Choroid plexus epithelial cell (primary cell): ENCODE measurements at regions not wholly inside any gene's neighbourhood (a gene's known extent, or its start where the extent isn't known, plus 50 kb on each side); places are given as distances from the start of the nearest gene placed in this dataset.

Experiments used
- DNase-seq: peaks from one replicate; pipeline ENCODE4 v3.0.0-alpha.2; 2010; ENCODE audit warnings: low read depth
- H3K4me3 ChIP-seq: 2 replicates; pipeline ENCODE4 v1.5.1; 2011; ENCODE audit warnings: low read depth, mild to moderate bottlenecking, control low read depth, low read length, moderate library complexity
- CTCF ChIP-seq: conservative IDR thresholded peaks from 2 replicates; pipeline ENCODE4 v1.5.1; 2011; ENCODE audit warnings: low read depth, mild to moderate bottlenecking, control low read depth, inconsistent platforms, low read length, moderate library complexity

GRCh38 chr10:31611161-31611560 lies 292.1 kb downstream of the ZEB1 start:
- H3K4me3 ChIP-seq: no peak overlapping the region
- no peak for DNase-seq
- TF ChIP-seq CTCF: no peak

- no peak for TF ChIP-seq CTCF
- H3K4me3 ChIP-seq: no peak overlapping the region
- peak; percentile 14 for DNase-seq
Measured at GRCh38 chr10:31607481-31607880, 288.5 kb downstream of the ZEB1 start.

GRCh38 chr10:31606841-31607240 lies 287.8 kb downstream of the ZEB1 start:
- H3K4me3 ChIP-seq: no peak overlapping the region
- no peak for DNase-seq
- TF ChIP-seq CTCF: no peak

- no peak for DNase-seq
- H3K4me3 ChIP-seq: no peak overlapping the region
- no peak for TF ChIP-seq CTCF
Measured at GRCh38 chr10:31605861-31606525, 287.0 kb downstream of the ZEB1 start.

GRCh38 chr10:31605426-31605825 lies 286.4 kb downstream of the ZEB1 start:
- no peak overlapping the region for H3K4me3 ChIP-seq
- no peak for DNase-seq
- TF ChIP-seq CTCF: no peak

- no peak for TF ChIP-seq CTCF
- no peak overlapping the region for H3K4me3 ChIP-seq
- DNase-seq: no peak
Measured at GRCh38 chr10:31604646-31605170, 285.7 kb downstream of the ZEB1 start.

- TF ChIP-seq CTCF: no peak
- no peak overlapping the region for H3K4me3 ChIP-seq
- DNase-seq: peak; percentile 34
Measured at GRCh38 chr10:31604096-31604495, 285.1 kb downstream of the ZEB1 start.
